ENCODE measurements at regions not wholly inside any gene's neighbourhood (a gene's known extent, or its start where the extent isn't known, plus 50 kb on each side); places are given as distances from the start of the nearest gene placed in this dataset.
"Not testable (repeated sequence)": the region's sequence is repeated elsewhere in the genome, so short reads cannot be mapped to it uniquely, and the experiment has no call there.

DNA sequence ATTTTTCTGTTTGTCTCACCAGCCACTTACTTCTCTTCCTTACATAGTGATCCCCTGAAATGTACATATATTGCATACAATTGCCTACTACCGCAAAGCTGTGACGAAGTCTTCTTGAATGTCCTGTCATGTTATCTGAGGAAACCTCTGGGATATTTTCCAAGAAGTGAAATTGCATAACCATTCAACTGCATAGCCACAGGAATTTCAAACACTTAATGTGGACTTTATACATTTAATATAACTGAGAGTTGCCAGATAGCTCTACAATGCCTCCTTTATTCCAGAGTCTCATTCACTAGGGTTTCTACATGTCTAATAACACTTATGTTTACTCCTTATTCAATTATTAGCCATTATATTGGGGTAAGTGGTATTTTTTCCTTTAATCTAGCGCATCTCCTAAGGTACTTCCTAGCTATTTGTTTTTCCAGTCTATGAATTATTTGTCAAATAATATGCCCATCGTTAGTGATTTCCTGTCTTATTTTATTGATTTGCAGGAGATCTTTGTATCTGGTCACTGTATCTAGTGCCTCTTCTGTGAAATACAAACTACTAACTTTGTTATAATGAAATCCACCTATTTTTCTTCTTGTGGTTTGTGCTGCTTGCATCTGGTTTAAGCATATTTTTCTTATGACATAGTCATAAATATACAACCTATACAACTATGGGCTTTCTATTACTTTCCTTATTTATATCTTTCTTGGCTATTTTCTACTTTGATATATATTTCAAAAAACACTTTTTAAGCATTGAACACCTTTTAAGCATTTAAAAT is 69.2 kb upstream of the GRID2 start:
- DNase-seq (ENCODE audit: low spot score) = peak; percentile 65

DNA sequence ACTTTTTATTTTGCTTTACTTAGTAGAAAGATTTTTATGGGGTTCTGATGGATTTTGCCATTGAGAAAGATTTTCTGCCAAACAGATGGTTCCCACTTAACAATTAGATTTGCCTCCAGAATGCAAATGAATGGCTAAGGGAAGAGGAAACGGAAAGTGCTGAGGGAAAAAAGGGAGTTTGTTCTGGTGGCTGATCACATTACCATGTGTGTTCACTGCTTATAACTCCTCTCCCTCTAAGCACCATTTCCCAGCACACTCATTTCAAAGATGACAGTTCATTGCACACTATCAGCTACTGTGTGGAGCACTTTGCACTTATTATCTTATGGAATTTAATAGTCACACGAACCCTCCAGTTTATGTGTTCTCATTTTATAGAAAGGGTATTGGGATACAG is 68.0 kb upstream of the GRID2 start:
- no peak for DNase-seq (ENCODE audit: low spot score)

DNA sequence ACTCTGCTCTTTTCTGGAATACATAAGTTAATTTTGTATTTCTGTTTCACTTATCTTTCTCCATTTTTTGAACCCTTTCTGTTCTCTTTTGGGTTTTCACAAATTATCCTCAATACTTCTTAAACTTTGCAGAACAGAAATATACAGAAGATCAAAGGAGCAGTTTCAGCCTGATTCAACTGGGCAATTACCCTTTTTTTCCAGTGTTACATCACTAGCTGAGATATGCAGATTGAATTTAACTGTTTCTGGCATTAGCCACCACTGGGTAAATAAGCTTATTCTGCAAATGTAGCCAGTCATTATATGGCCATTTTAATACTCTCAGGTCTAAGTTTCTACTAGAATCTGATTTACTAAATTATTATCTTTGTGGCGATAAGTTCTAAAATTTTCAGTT is 66.9 kb upstream of the GRID2 start:
- no peak for DNase-seq (ENCODE audit: low spot score)

DNA sequence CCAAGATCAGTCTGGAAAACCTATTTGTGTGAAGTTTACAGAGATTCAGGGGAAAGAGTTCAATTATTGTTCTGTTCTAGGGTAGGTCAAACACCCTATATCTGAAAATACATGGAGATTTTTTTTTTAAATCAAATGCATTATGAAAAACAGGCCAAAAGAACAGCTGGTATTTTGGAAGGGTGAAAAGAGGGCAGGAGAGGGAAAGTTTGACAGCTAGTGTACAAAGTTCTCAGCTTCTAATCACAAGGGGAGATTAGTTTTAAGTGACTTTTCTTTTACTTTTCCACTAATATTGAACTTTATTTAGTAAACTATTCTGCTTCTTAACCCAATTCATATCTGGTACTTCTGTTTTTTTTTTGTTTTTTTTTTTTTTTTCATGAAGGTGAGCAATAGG is 66.2 kb upstream of the GRID2 start:
- DNase-seq (ENCODE audit: low spot score) = no peak

DNA sequence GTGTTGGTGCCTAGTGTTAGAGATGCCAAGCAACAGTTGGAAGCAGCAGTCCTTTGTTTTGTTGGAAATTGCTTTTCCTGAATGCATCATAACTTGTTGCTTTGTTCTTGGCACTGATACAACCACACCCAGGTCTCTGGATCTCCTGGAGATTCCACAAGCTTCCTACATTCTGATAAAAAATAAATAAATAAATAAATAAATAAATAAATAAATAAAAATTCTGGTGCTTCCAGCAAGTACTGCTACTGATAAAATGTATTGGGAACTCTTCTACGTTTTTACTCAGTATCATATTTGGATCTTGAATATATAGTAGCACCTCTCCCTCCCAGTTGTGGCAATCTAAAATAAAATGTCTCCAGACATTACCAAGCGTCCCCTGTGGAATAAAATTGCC is 62.7 kb upstream of the GRID2 start:
- DNase-seq (ENCODE audit: low spot score) = no peak

DNA sequence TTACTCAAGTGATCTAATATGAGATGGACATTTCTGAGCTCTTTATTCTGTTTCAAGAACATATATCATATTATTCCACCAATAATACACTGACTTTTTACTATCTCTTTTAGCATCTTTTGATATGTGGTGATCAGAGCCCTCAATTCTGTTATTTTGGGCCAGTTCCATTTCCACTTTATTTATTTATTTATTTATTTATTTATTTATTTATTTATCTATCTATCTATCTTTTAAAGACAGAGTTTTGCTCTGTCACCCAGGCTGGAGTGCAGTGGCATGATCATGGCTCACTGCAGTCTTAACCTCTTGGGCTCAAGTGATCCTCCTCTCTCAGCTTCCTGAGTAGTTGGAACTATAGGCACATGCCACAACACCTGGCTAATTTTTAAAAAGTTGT is 57.4 kb upstream of the GRID2 start:
- no peak for DNase-seq (ENCODE audit: low spot score)

DNA sequence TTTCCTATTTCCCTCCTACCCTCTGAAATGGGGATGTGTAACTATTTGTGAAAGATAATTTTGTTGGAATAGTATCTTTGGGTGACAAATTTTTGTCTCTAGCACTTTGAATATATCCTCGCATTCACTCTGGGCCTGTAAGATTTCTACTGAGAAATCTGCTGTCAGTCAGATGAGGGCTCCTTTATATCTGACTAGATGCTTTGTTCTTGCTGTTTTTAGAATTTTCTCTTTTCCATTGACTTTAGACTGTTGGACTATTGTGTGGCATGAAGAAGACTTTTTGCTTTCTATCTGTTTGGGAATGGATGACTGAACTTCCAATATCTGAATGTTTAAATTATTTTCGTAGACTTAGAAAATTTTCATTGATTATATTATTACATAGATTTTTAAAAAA is 54.2 kb upstream of the GRID2 start:
- no peak for DNase-seq (ENCODE audit: low spot score)

DNA sequence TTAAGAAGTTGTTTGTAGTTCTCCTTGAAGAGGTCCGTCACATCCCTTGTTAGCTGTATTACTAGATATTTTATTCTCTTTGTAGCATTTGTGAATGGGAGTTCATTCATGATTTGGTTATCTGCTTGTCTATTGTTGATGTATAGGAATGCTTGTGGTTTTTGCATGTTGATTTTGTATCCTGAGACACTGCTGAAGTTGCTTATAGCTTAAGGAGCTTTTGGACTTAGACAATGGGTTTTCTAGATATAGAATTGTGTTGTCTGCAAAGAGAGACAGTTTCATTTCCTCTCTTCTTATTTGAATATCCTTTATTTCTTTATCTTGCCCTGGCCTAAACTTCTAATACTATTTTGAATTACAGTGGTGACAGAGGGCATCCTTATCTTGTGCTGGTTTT is 52.1 kb upstream of the GRID2 start:
- no peak for DNase-seq (ENCODE audit: low spot score)

DNA sequence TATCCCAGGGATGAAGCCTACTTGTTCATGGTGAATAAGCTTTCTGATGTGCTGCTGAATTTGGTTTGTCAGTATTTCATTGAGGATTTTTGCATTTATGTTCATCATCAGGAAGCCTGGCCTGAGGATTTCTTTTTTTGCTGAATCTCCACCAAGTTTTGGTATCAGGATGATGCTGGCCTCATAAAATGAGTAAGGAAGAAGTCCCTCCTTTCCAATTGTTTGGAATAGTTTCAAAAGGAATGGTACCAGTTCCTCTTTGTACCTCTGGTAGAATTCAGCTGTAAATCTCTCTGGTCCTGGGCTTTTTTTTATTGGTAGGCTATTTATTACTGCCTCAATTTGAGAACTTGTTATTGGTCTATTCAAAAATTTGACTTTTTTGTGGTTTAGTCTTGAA is 51.4 kb upstream of the GRID2 start:
- not testable (repeated sequence) for DNase-seq (ENCODE audit: low spot score)

DNA sequence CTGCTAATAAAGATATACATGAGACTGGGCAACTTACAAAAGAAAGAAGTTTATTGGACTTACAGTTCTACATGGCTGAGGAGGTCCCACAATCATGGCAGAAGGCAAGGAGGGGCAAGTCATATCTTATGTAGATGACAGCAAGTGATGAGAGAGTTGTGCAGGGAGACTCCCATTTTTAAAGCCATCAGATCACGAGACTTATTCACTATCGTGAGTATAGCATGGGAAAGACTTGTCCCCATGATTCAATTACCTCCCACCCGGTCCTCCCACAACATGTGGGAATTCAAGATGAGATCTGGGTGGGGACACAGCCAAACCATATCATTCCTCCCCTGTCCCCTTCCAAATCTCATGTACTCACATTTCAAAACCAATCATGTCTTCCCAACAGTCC is 50.9 kb upstream of the GRID2 start:
- no peak for DNase-seq (ENCODE audit: low spot score)

DNA sequence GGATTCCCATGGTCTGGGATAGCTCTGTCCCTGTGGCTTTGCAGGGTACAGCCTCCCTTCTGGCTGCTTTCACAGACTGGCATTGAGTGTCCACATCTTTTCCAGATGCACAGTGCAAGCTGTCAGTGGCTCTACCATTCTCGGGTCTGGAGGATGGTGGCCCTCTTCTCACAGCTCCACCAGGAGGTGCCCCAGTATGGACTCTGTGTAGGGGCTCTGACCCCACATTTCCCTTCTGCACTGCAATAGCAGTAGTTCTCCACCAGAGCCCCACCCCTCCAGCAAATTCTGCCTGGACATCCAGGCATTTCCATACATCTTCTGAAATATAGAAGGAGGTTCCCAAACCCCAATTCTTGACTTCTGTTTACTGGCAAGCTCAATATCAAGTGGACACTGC is 50.2 kb upstream of the GRID2 start:
- DNase-seq (ENCODE audit: low spot score) = no peak
